ENCODE measurements at regions not wholly inside any gene's neighbourhood (a gene's known extent, or its start where the extent isn't known, plus 50 kb on each side); places are given as distances from the start of the nearest gene placed in this dataset.

DNA sequence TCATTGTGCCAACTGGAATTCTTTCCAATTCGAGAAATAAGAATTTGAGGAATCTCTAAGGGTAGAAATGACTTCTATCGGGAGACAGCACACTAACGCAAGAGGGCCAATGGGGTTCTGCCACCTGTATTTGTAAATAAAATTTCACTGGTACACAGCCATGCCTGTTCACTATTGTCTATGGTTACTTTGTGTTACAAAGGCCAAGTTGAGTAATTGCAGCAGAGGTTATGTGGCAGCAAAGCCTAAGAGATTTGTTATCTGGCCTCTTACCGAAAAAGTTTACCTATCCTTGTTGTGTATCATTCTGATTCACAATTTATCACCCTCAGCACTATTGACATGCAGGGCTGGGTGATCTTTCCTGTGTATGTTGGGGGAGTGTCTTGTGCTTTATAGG, 278.0 kb downstream of the KLF5 start:
- no peak overlapping the region for H3K9ac ChIP-seq (ENCODE audit: low read length)
- no peaks in the 10 kb centered on the region for H3K27me3 ChIP-seq (ENCODE audit: control insufficient read depth, insufficient read depth, low read length)
- peaks cover 33% of the 10 kb centered on the region for H3K4me1 ChIP-seq (ENCODE audit: control insufficient read depth, insufficient read depth, low read length)
- H3K4me3 ChIP-seq (ENCODE audit: low read length), result no peak overlapping the region
- H3K36me3 ChIP-seq (ENCODE audit: control insufficient read depth, insufficient read depth, low read length), result no peaks in the 10 kb centered on the region
- no peaks in the 10 kb centered on the region for H3K9me3 ChIP-seq (ENCODE audit: control insufficient read depth, low read length)

DNA sequence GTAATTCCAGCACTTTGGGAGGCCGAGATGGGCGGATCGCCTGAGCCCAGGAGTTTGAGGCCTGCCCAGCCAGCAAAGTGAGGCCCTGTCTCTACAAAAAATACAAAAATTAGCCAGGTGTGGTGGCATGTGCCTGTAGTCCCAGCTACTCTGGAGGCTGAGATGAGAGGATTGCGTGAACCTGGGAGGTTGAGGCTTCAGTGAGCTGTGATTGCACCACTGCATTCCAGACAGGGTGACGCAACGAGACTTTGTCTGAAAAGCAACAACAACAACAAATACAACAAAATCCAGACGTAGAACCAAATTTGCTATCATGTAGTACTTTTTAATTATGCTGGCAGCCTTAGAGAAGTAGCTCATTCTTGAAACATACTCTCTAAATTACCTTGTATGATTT, 277.1 kb downstream of the KLF5 start:
- Histone ChIP-seq H3K4me1 (ENCODE audit: control insufficient read depth, insufficient read depth, low read length) (peaks cover 28% of the 10 kb centered on the region), H3K27me3 (ENCODE audit: control insufficient read depth, insufficient read depth, low read length) (no peaks in the 10 kb centered on the region), H3K9ac (ENCODE audit: low read length) (no peak overlapping the region), H3K9me3 (ENCODE audit: control insufficient read depth, low read length) (no peaks in the 10 kb centered on the region), H3K36me3 (ENCODE audit: control insufficient read depth, insufficient read depth, low read length) (no peaks in the 10 kb centered on the region), H3K4me3 (ENCODE audit: low read length) (no peak overlapping the region)

DNA sequence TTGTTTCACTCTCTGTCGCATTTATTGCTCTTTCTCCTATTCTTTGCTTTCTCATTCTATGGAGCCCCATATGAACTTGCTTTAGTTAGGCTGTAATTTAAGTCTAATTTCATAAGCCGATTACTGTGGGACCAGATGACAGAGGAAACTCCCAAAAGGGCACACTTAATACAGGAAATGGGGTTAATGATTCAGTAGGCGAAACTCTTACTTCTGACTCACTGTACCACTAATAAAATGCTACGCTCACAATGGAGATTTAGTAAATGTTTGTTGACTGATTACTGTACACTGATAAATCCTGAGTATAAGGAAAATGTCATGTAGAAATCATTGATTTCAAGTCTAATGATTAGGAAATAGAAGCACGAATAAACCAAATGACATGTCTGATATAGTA, 276.4 kb downstream of the KLF5 start:
- Histone ChIP-seq H3K27me3 (ENCODE audit: control insufficient read depth, insufficient read depth, low read length) (no peaks in the 10 kb centered on the region), H3K9ac (ENCODE audit: low read length) (no peak overlapping the region), H3K9me3 (ENCODE audit: control insufficient read depth, low read length) (no peaks in the 10 kb centered on the region), H3K4me1 (ENCODE audit: control insufficient read depth, insufficient read depth, low read length) (peaks cover 28% of the 10 kb centered on the region), H3K36me3 (ENCODE audit: control insufficient read depth, insufficient read depth, low read length) (no peaks in the 10 kb centered on the region), H3K4me3 (ENCODE audit: low read length) (no peak overlapping the region)

DNA sequence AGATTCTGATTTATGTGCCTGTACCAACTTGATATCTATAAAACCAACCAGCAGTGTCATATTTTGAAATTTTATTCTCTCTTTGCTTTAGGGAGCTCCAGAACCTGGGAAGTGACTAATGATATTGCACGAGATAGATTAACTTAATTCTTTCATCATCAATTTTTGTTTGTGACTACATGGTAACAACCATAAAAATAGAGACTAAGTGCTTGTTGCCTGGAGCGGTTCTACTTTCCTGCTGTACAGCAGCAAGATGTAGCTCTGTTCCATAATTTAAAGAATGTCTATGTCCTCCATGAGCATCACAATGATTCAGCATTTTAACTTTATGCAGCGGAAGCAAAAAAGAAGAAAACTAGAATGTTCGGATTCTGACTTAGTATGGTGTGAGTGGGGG, 275.6 kb downstream of the KLF5 start:
- H3K36me3 ChIP-seq (ENCODE audit: control insufficient read depth, insufficient read depth, low read length), result no peaks in the 10 kb centered on the region
- peaks cover 28% of the 10 kb centered on the region for H3K4me1 ChIP-seq (ENCODE audit: control insufficient read depth, insufficient read depth, low read length)
- H3K4me3 ChIP-seq (ENCODE audit: low read length), result no peak overlapping the region
- no peaks in the 10 kb centered on the region for H3K9me3 ChIP-seq (ENCODE audit: control insufficient read depth, low read length)
- H3K27me3 ChIP-seq (ENCODE audit: control insufficient read depth, insufficient read depth, low read length), result no peaks in the 10 kb centered on the region
- H3K9ac ChIP-seq (ENCODE audit: low read length), result no peak overlapping the region

DNA sequence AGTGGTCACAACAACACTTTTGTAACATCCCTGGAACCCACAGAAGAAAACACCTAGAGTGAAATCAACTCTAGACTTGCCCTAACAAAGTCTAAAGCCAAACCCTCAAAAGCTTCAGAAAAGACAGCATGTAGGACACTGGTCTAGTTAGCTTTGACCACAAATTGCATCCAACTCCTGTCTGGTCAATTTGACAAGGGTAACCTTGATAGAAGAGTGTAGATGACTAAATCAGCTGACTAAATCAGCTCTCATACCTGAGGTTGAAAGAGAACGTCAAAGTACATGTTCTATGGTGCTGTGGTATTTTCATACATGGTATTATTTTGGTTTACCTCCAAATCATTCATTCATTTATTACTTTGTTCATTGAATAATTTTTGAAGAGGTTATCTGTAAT, 272.8 kb downstream of the KLF5 start:
- Histone ChIP-seq H3K9me3 (ENCODE audit: control insufficient read depth, low read length) (no peaks in the 10 kb centered on the region), H3K36me3 (ENCODE audit: control insufficient read depth, insufficient read depth, low read length) (no peaks in the 10 kb centered on the region), H3K4me1 (ENCODE audit: control insufficient read depth, insufficient read depth, low read length) (peaks cover 17% of the 10 kb centered on the region), H3K4me3 (ENCODE audit: low read length) (no peak overlapping the region), H3K9ac (ENCODE audit: low read length) (no peak overlapping the region), H3K27me3 (ENCODE audit: control insufficient read depth, insufficient read depth, low read length) (no peaks in the 10 kb centered on the region)

DNA sequence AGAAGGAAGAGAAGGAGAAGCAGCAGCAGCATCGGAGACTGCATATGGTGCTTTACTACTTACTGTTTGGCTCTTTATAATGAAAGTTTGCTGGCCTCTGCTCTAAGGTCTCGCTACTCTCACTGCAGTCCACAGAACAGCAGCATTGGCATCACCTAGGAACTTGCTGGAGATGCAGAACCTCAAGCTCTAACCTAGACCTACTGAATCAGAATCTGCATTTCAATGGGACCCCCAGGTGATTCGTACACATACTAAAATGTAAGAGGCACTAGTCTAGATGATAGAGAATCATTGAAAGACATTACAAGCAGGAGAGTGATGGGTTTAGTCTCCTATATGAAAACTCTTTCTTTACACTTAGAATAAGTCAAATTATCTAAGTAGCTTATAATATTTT, 270.6 kb downstream of the KLF5 start:
- Histone ChIP-seq H3K9ac (ENCODE audit: low read length) (no peak overlapping the region), H3K4me1 (ENCODE audit: control insufficient read depth, insufficient read depth, low read length) (no peaks in the 10 kb centered on the region), H3K27me3 (ENCODE audit: control insufficient read depth, insufficient read depth, low read length) (no peaks in the 10 kb centered on the region), H3K9me3 (ENCODE audit: control insufficient read depth, low read length) (no peaks in the 10 kb centered on the region), H3K4me3 (ENCODE audit: low read length) (no peak overlapping the region), H3K36me3 (ENCODE audit: control insufficient read depth, insufficient read depth, low read length) (no peaks in the 10 kb centered on the region)

DNA sequence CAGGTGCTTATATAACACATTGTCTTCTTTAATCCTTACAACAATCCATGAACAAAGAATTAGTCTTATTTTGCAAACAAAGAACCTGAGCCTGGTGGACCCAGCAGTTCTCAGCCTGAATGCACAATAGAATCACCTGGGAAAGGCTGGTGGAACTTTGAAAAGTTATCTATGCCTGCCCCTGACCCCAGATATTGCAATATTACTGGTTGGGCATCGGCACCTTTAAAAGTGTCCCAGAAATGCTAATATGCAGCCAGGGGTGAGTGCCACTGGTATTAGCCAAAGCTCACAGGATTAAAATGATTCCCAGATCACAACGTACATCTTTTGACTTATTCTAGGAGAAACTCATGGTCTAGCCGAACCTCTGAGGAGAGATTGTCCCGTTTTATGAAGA, 268.8 kb downstream of the KLF5 start:
- Histone ChIP-seq H3K4me1 (ENCODE audit: control insufficient read depth, insufficient read depth, low read length) (no peaks in the 10 kb centered on the region), H3K27me3 (ENCODE audit: control insufficient read depth, insufficient read depth, low read length) (no peaks in the 10 kb centered on the region), H3K36me3 (ENCODE audit: control insufficient read depth, insufficient read depth, low read length) (no peaks in the 10 kb centered on the region), H3K4me3 (ENCODE audit: low read length) (no peak overlapping the region), H3K9ac (ENCODE audit: low read length) (no peak overlapping the region), H3K9me3 (ENCODE audit: control insufficient read depth, low read length) (no peaks in the 10 kb centered on the region)

DNA sequence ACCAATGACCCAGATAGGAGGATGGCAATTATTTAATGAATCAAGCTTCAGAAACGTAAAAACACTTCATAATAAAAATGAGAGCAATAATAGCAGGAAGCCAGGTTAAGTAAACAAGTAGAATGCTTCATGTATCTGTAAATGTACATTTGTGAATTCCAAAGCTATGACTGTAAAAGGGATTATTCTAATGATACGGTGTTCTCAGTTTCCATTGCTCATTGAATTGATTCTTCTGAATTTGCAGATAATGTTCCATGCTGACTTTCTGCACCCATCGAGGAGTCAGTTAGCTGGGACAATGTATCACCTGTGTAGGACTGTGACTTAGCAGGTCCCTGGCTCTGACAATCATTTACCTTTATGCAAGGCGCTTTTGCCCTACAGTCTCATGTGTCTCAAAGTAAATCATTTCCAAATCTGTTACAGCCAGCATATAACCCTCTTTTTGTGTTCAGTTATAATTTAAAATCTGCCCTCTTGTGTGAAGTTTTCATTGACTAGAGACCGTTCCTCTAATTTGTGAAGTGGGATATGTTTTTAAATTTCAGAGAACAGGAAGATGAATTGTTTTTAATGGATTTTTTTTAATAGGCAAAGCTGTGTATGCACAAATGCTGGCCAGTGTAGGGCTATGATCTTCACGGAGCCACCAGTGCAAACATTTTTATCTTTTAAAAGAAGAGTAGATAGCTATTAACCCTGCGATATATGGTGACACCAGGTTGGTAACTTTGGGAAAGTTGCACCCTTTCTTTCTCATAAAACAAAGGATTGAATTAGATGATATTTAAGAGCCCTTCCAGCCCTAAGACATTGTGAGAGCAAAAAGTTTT, 267.1 kb downstream of the KLF5 start:
- H3K36me3 ChIP-seq (ENCODE audit: control insufficient read depth, insufficient read depth, low read length), result no peaks in the 10 kb centered on the region
- H3K27me3 ChIP-seq (ENCODE audit: control insufficient read depth, insufficient read depth, low read length), result no peaks in the 10 kb centered on the region
- peak overlapping the region; percentile 4 for H3K9ac ChIP-seq (ENCODE audit: low read length)
- H3K9me3 ChIP-seq (ENCODE audit: control insufficient read depth, low read length), result no peaks in the 10 kb centered on the region
- no peak overlapping the region for H3K4me3 ChIP-seq (ENCODE audit: low read length)
- no peaks in the 10 kb centered on the region for H3K4me1 ChIP-seq (ENCODE audit: control insufficient read depth, insufficient read depth, low read length)

DNA sequence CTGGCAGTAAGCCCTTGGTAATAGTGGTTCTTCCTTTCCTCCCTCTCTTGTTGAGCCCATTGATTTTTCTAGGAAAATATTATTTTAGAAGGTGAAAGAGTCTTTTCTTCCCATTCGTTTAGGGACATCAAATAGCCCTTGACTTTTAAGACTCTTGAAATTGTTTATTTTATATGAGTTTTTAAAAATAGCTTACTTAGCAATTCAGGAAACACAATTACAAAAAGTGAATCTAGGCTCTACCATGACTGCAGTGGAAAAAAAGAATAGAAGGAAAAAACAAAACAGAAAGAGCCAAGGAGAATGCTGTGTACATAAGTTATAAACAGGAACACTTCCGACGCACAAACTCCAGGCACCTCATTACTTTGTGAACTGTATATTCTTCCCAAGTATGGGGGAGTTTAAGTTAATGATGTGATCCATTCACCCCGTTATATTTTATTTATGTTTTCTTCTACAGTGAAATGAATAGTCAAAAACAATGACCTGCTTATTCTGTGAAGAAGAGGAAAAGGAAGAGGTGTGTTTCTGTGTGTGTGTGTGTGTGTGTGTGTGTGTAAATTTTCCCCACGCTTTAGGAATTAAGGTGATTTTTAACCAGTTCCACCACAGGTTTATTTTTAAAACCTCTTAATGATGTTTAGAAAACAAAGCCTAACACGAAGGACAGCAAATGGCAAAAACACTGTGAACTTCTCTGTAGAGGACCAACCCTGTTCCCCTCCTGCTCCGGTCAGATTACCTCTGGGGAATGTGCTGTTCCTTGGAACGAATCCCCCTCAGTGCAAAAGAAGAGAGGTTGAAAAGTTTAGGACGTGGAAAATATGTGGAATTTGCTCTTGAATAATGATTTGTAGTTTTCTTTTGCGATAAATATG, 266.3 kb downstream of the KLF5 start:
- Histone ChIP-seq H3K4me1 (ENCODE audit: control insufficient read depth, insufficient read depth, low read length) (no peaks in the 10 kb centered on the region), H3K27me3 (ENCODE audit: control insufficient read depth, insufficient read depth, low read length) (no peaks in the 10 kb centered on the region), H3K9me3 (ENCODE audit: control insufficient read depth, low read length) (no peaks in the 10 kb centered on the region), H3K9ac (ENCODE audit: low read length) (no peak overlapping the region), H3K4me3 (ENCODE audit: low read length) (no peak overlapping the region), H3K36me3 (ENCODE audit: control insufficient read depth, insufficient read depth, low read length) (no peaks in the 10 kb centered on the region)

DNA sequence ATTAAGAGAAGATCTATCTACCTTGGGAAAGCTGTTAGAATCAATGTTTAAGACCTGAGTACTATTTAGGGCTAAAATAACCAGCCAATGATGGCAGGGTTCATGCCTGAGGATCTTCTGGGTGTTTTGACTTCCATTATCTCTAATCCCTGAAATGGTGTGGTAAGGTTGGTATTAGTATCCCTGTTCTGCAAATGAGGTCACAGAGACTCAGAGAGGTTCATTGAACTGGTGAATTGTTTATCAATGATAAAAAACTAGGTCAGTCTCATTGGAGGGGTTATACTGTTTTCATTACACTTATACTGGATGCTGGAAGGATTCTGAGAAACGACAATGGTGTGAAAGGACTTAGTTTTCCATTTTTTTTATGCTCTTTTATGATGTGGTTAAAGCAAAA, 264.8 kb downstream of the KLF5 start:
- H3K4me3 ChIP-seq (ENCODE audit: low read length), result no peak overlapping the region
- no peaks in the 10 kb centered on the region for H3K27me3 ChIP-seq (ENCODE audit: control insufficient read depth, insufficient read depth, low read length)
- no peaks in the 10 kb centered on the region for H3K4me1 ChIP-seq (ENCODE audit: control insufficient read depth, insufficient read depth, low read length)
- no peaks in the 10 kb centered on the region for H3K9me3 ChIP-seq (ENCODE audit: control insufficient read depth, low read length)
- no peak overlapping the region for H3K9ac ChIP-seq (ENCODE audit: low read length)
- H3K36me3 ChIP-seq (ENCODE audit: control insufficient read depth, insufficient read depth, low read length), result no peaks in the 10 kb centered on the region

DNA sequence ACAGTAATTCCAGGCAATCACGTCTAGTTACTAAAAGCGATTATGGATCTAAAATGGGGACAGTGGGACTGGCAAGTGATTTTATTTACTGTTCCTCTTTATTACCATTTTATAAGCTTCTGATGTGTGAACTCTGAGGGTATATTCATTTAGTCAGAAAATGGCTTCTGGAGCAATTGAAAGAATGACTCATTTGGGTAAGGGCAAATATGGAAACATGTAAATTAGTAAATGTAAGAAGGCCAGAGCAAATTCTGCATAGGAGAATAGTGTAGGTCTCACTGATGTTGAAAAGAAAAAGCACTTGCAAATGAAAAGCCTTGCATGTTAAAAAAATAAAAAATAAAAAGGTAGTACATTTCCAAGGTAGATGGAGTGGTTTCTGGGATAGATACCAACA, 262.2 kb downstream of the KLF5 start:
- Histone ChIP-seq H3K36me3 (ENCODE audit: control insufficient read depth, insufficient read depth, low read length) (no peaks in the 10 kb centered on the region), H3K4me1 (ENCODE audit: control insufficient read depth, insufficient read depth, low read length) (no peaks in the 10 kb centered on the region), H3K27me3 (ENCODE audit: control insufficient read depth, insufficient read depth, low read length) (no peaks in the 10 kb centered on the region), H3K9me3 (ENCODE audit: control insufficient read depth, low read length) (no peaks in the 10 kb centered on the region), H3K4me3 (ENCODE audit: low read length) (no peak overlapping the region), H3K9ac (ENCODE audit: low read length) (no peak overlapping the region)

DNA sequence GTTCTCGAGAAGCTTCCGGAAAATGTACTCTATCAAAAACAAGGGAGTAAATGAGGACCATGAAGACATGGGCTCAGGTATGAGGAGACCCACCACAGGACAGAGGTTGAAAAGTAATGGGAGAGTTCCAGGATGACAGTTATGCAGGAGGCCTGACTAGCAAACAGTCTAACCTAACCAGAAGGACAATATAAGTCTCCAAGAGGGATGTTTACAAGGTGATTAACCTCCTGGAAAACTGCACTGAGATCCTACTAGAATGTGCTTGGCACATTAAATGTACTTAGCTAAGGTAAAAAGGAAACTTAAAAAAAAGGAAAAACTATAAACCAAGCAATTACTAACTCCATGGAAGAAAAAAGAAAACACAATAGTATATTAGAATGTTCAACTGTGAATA, 258.3 kb downstream of the KLF5 start:
- no peaks in the 10 kb centered on the region for H3K36me3 ChIP-seq (ENCODE audit: control insufficient read depth, insufficient read depth, low read length)
- no peaks in the 10 kb centered on the region for H3K9me3 ChIP-seq (ENCODE audit: control insufficient read depth, low read length)
- no peak overlapping the region for H3K4me3 ChIP-seq (ENCODE audit: low read length)

More for the DNA sequence above, 258.3 kb downstream of the KLF5 start:
- no peaks in the 10 kb centered on the region for H3K4me1 ChIP-seq (ENCODE audit: control insufficient read depth, insufficient read depth, low read length)
- H3K9ac ChIP-seq (ENCODE audit: low read length), result no peak overlapping the region
- no peaks in the 10 kb centered on the region for H3K27me3 ChIP-seq (ENCODE audit: control insufficient read depth, insufficient read depth, low read length)
